ENCODE measurements at regions not wholly inside any gene's neighbourhood (a gene's known extent, or its start where the extent isn't known, plus 50 kb on each side); places are given as distances from the start of the nearest gene placed in this dataset.

GRCh38 chr5:147989239-147989638, 74.5 kb upstream of the SPINK5 start:
- Histone ChIP-seq H3K36me3 (no peaks in the 10 kb centered on the region), H3K27ac (no peak overlapping the region), H3K27me3 (ENCODE audit: insufficient read depth, low read depth, severe bottlenecking) (no peaks in the 10 kb centered on the region), H3K9me3 (ENCODE audit: severe bottlenecking) (no peaks in the 10 kb centered on the region), H3K4me3 (ENCODE audit: low read depth, low read length) (no peak overlapping the region)
- no peak for DNase-seq
- TF ChIP-seq, protein P1, sequence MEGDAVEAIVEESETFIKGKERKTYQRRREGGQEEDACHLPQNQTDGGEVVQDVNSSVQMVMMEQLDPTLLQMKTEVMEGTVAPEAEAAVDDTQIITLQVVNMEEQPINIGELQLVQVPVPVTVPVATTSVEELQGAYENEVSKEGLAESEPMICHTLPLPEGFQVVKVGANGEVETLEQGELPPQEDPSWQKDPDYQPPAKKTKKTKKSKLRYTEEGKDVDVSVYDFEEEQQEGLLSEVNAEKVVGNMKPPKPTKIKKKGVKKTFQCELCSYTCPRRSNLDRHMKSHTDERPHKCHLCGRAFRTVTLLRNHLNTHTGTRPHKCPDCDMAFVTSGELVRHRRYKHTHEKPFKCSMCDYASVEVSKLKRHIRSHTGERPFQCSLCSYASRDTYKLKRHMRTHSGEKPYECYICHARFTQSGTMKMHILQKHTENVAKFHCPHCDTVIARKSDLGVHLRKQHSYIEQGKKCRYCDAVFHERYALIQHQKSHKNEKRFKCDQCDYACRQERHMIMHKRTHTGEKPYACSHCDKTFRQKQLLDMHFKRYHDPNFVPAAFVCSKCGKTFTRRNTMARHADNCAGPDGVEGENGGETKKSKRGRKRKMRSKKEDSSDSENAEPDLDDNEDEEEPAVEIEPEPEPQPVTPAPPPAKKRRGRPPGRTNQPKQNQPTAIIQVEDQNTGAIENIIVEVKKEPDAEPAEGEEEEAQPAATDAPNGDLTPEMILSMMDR (IDR thresholded peaks at IDR 0.05; ENCODE audit: low read depth, low read length), result no peak

DNA sequence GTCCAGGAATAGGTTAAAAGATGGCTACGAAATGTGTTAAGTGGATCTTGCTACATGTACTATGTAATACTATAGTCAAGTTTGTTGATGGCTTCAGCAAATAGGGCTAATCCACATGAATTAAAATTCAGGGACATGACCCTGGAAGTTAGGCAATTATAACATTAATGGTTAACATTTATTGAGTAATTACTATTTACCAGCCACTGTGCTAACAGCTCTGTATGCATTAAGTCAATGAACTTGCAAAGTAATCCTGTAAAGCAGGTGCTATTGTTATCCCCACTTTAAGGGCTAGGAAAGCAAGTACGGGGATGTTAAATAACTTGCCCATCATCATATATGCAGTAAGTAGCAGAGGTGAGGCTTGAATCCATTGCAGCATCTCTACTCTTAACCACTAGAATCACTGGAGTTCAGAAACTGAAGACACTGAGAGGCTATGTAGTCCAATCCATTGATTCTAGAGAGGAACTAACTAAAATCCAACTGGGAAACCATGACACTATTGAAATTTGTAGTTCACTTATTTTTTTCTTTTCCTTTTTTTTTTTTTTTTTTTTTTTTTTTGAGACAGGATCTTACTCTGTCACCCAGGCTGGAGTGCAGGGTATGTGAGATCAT, 77.5 kb upstream of the SPINK5 start:
- DNase-seq, result no peak
- H3K27ac ChIP-seq, result no peak overlapping the region
- H3K27me3 ChIP-seq (ENCODE audit: insufficient read depth, low read depth, severe bottlenecking), result no peaks in the 10 kb centered on the region
- TF ChIP-seq, protein P1 (IDR thresholded peaks at IDR 0.05; ENCODE audit: low read depth, low read length), result no peak
- H3K4me3 ChIP-seq (ENCODE audit: low read depth, low read length), result no peak overlapping the region
- no peaks in the 10 kb centered on the region for H3K9me3 ChIP-seq (ENCODE audit: severe bottlenecking)
- no peaks in the 10 kb centered on the region for H3K36me3 ChIP-seq

- TF ChIP-seq, protein P1 (IDR thresholded peaks at IDR 0.05; ENCODE audit: low read depth, low read length), result no peak
- no peaks in the 10 kb centered on the region for H3K36me3 ChIP-seq
- no peak for DNase-seq
- no peaks in the 10 kb centered on the region for H3K27me3 ChIP-seq (ENCODE audit: insufficient read depth, low read depth, severe bottlenecking)
- H3K4me3 ChIP-seq (ENCODE audit: low read depth, low read length), result no peak overlapping the region
- H3K9me3 ChIP-seq (ENCODE audit: severe bottlenecking), result no peaks in the 10 kb centered on the region
- no peak overlapping the region for H3K27ac ChIP-seq
Measured at GRCh38 chr5:147985608-147986007, 78.2 kb upstream of the SPINK5 start.

DNA sequence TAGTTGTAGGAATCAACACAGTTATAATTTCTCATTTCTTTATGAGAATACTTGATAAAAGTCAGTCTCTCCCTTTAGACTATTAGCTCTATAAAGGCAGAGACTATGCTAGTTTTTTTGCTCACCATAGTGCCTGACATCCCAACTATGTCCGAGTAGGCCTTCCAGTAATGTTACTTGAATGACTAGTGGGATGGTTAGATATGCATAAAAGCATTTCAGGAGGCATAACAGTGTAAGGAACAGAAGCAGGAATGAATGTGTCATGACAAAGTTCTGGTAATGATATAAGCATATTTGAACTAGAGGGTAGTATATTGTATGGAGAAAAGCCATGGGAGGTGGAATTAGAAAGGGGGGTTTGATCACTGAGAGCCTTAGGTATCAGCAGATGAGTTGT, 77.4 kb upstream of the C5orf46 start:
- H3K27ac ChIP-seq, result no peak overlapping the region
- H3K36me3 ChIP-seq, result no peaks in the 10 kb centered on the region
- H3K9me3 ChIP-seq (ENCODE audit: severe bottlenecking), result no peaks in the 10 kb centered on the region
- TF ChIP-seq, protein P1 (IDR thresholded peaks at IDR 0.05; ENCODE audit: low read depth, low read length), result no peak
- no peaks in the 10 kb centered on the region for H3K27me3 ChIP-seq (ENCODE audit: insufficient read depth, low read depth, severe bottlenecking)
- DNase-seq, result no peak
- no peak overlapping the region for H3K4me3 ChIP-seq (ENCODE audit: low read depth, low read length)

DNA sequence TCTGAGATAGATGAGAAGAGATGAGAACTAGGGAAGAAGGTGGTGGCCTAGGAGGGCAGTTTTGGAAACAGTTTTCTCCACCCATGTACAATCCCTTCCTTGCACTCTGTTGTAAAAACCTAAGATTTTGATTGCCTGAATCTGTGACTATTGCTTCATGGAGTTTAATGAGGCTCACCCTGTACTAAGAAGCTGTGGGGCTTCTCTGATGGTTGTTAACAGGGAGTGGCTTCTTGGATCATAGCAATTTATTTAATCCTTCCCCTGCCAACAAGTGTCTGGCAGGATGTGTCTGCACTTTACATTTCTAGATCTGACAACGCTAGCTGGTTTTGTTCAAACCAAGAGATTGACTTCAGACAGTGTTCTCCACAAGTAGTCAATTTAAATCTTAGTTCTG, 74.7 kb upstream of the C5orf46 start:
- H3K9me3 ChIP-seq (ENCODE audit: severe bottlenecking), result no peaks in the 10 kb centered on the region
- H3K27me3 ChIP-seq (ENCODE audit: insufficient read depth, low read depth, severe bottlenecking), result no peaks in the 10 kb centered on the region
- TF ChIP-seq, protein P1 (IDR thresholded peaks at IDR 0.05; ENCODE audit: low read depth, low read length), result no peak

GRCh38 chr5:147979761-147980160, 73.4 kb upstream of the C5orf46 start:
- no peak overlapping the region for H3K27ac ChIP-seq
- H3K27me3 ChIP-seq (ENCODE audit: insufficient read depth, low read depth, severe bottlenecking), result no peaks in the 10 kb centered on the region
- no peaks in the 10 kb centered on the region for H3K36me3 ChIP-seq
- no peak overlapping the region for H3K4me3 ChIP-seq (ENCODE audit: low read depth, low read length)
- TF ChIP-seq, protein P1 (IDR thresholded peaks at IDR 0.05; ENCODE audit: low read depth, low read length), result no peak
- no peak for DNase-seq
- H3K9me3 ChIP-seq (ENCODE audit: severe bottlenecking), result no peaks in the 10 kb centered on the region

More for the DNA sequence above, 74.7 kb upstream of the C5orf46 start:
- DNase-seq, result no peak
- no peaks in the 10 kb centered on the region for H3K36me3 ChIP-seq
- H3K27ac ChIP-seq, result no peak overlapping the region
- H3K4me3 ChIP-seq (ENCODE audit: low read depth, low read length), result no peak overlapping the region
